Parathyroid adenoma (tissue), 2 donors: ENCODE measurements at regions not wholly inside any gene's neighbourhood (a gene's known extent, or its start where the extent isn't known, plus 50 kb on each side); places are given as distances from the start of the nearest gene placed in this dataset.

Experiments
- H2AFZ ChIP-seq: fragments of 300-600 bp; sonication (generic); one replicate; pipeline ENCODE4 v1.7.0; 2017; ENCODE audit warnings: antibody characterized with exemption, mild to moderate bottlenecking
- H3K27ac ChIP-seq: fragments of 300-600 bp; sonication (generic); one replicate; pipeline ENCODE4 v1.7.0; 2017
- H3K27me3 ChIP-seq: fragments of 300-600 bp; sonication (generic); one replicate; pipeline ENCODE4 v1.7.0; 2017; ENCODE audit warnings: low read length; ENCODE audit not compliant: control insufficient read depth, insufficient read depth
- H3K36me3 ChIP-seq: fragments of 300-600 bp; sonication (generic); one replicate; pipeline ENCODE4 v1.7.0; 2017; ENCODE audit warnings: low read length; ENCODE audit not compliant: control insufficient read depth, insufficient read depth
- H3K4me1 ChIP-seq: fragments of 300-600 bp; sonication (generic); one replicate; pipeline ENCODE4 v1.7.0; 2017; ENCODE audit warnings: control low read depth
- H3K4me2 ChIP-seq: fragments of 300-600 bp; sonication (generic); one replicate; pipeline ENCODE4 v1.7.0; 2017; ENCODE audit warnings: low read length
- H3K4me3 ChIP-seq: fragments of 300-600 bp; sonication (generic); one replicate; pipeline ENCODE4 v1.7.0; 2017; ENCODE audit warnings: low read depth, low read length
- H3K79me2 ChIP-seq: fragments of 300-600 bp; sonication (generic); one replicate; pipeline ENCODE4 v1.7.0; 2017; ENCODE audit warnings: control low read depth
- H3K9ac ChIP-seq: fragments of 300-600 bp; sonication (generic); one replicate; pipeline ENCODE4 v1.7.0; 2017; ENCODE audit warnings: mild to moderate bottlenecking
- H3K9me3 ChIP-seq: fragments of 300-600 bp; sonication (generic); one replicate; pipeline ENCODE4 v1.7.0; 2017; ENCODE audit warnings: low read length; ENCODE audit not compliant: control insufficient read depth
- CTCF ChIP-seq: fragments of 300-600 bp; sonication (generic); IDR thresholded peaks from one replicate; pipeline ENCODE4 v1.7.0; 2017; ENCODE audit warnings: antibody characterized with exemption, mild to moderate bottlenecking
- donor health status: primary hyperparathyroidism.

GRCh38 chr1:209342441-209343175 lies 240.9 kb upstream of the CAMK1G start:
- Histone ChIP-seq H2AFZ (no peak overlapping the region), H3K4me1 (no peaks in the 10 kb centered on the region), H3K36me3 (no peaks in the 10 kb centered on the region), H3K4me3 (no peak overlapping the region), H3K79me2 (no peaks in the 10 kb centered on the region), H3K27me3 (no peaks in the 10 kb centered on the region), H3K9ac (no peak overlapping the region), H3K9me3 (no peaks in the 10 kb centered on the region), H3K4me2 (no peak overlapping the region), H3K27ac (no peak overlapping the region)
- TF ChIP-seq CTCF, result no peak

- Histone ChIP-seq H3K4me2 (no peak overlapping the region), H3K9me3 (no peaks in the 10 kb centered on the region), H2AFZ (no peak overlapping the region), H3K36me3 (no peaks in the 10 kb centered on the region), H3K27ac (no peak overlapping the region), H3K79me2 (no peaks in the 10 kb centered on the region), H3K4me1 (no peaks in the 10 kb centered on the region), H3K27me3 (no peaks in the 10 kb centered on the region), H3K4me3 (no peak overlapping the region), H3K9ac (no peak overlapping the region)
- TF ChIP-seq CTCF, result no peak
Measured at GRCh38 chr1:209343511-209343910, 240.0 kb upstream of the CAMK1G start.

- H3K79me2 ChIP-seq, result no peaks in the 10 kb centered on the region
- TF ChIP-seq CTCF, result no peak
- H3K36me3 ChIP-seq, result no peaks in the 10 kb centered on the region
- no peaks in the 10 kb centered on the region for H3K27me3 ChIP-seq
- no peak overlapping the region for H3K27ac ChIP-seq
- no peak overlapping the region for H3K4me3 ChIP-seq
- H3K4me1 ChIP-seq, result no peaks in the 10 kb centered on the region
- no peak overlapping the region for H2AFZ ChIP-seq
- H3K4me2 ChIP-seq, result no peak overlapping the region
- H3K9ac ChIP-seq, result no peak overlapping the region
- no peaks in the 10 kb centered on the region for H3K9me3 ChIP-seq
Measured at GRCh38 chr1:209344156-209344555, 239.4 kb upstream of the CAMK1G start.

- Histone ChIP-seq H3K9ac (no peak overlapping the region), H3K4me3 (no peak overlapping the region), H3K9me3 (no peaks in the 10 kb centered on the region), H3K36me3 (no peaks in the 10 kb centered on the region), H3K27ac (no peak overlapping the region), H3K79me2 (no peaks in the 10 kb centered on the region), H2AFZ (no peak overlapping the region), H3K4me2 (no peak overlapping the region), H3K27me3 (no peaks in the 10 kb centered on the region), H3K4me1 (no peaks in the 10 kb centered on the region)
- TF ChIP-seq CTCF, result no peak
Measured at GRCh38 chr1:209349363-209350308, 233.9 kb upstream of the CAMK1G start.
